ENCODE measurements at regions not wholly inside any gene's neighbourhood (a gene's known extent, or its start where the extent isn't known, plus 50 kb on each side); places are given as distances from the start of the nearest gene placed in this dataset.

DNA sequence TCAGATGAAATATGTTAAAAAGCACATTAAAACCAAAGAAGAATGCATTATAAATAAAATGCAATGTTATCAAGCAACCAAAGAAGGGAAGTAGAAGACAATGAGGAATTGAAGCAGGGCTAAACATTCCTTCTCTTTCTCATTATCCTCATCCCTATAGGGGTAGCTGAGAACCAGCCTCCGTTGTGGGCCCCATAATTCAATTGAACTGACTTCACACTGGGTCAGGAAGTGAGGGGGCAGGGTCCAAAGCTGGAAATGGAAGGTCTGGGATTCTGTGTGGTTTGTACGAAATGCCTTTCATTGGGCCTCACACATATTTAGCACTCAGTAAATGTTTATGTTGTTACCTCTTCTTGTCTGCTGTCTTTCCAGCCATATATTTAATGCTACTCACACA is 220.4 kb upstream of the CD180 start:
- Histone ChIP-seq H3K9me3 (ENCODE audit: low read length) (no peaks in the 10 kb centered on the region), H3K36me3 (ENCODE audit: insufficient read depth, low read length) (no peaks in the 10 kb centered on the region), H3K4me1 (ENCODE audit: insufficient read depth, low read length) (peaks cover 7% of the 10 kb centered on the region), H3K27me3 (ENCODE audit: insufficient read depth, low read length, poor library complexity, severe bottlenecking) (no peaks in the 10 kb centered on the region), H3K27ac (ENCODE audit: low read depth, low read length) (no peak overlapping the region), H3K4me3 (ENCODE audit: low read length) (no peak overlapping the region)
- H3K27ac Mint-ChIP-seq: no peak overlapping the region
- POLR2A ChIA-PET: no interaction called here
- H3K4me1 Mint-ChIP-seq: peaks cover 7 to 17% (median 10%) of the 10 kb centered on the region in 3 donors
- no peak for DNase-seq
- CTCF ChIA-PET: no interaction called here
- no peak overlapping the region for H3K4me3 Mint-ChIP-seq
- peaks cover 0 to 10% (median 3%) of the 10 kb centered on the region in 3 donors for H3K36me3 Mint-ChIP-seq
- H3K9me3 Mint-ChIP-seq: no peaks in the 10 kb centered on the region
- H3K27me3 Mint-ChIP-seq: no peaks in the 10 kb centered on the region

DNA sequence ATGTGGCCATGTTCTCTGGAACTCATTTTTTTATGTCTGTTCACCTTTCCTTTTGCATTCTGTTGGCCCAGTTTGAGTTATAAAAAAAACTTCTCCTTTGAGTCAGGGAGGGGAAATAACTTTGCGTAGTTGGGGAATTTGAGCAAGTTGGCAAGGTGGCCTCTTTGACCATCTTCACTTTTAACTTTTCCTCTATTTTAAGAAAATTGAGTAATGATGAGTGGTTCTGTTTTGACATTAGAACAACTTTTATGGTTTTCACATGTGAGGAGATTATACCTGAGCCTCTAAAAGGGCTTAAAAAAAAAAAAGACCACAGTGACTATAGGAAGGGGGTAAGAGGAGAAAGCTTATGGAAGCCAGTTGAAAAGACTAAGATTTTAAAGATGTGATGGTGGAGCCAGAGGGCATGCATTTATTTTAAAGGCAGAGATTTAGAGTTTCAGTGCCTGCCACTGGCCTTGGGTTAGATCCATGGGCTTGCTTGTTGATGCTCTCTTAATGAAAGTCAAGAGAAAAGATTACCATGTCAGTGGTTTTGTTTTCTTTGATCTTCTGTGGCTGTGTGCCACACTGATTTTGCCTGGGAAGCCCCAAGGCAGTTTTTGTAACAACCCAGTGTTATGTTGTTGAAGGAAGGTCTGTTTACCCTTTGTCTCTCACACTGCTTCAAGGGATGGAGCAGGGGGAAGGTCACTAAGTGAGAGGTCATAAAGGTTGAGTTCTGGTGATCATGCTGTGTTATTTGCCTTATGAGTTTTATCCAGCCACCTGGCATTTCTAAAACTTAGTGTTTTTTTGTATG is 219.7 kb upstream of the CD180 start:
- peaks cover 7 to 17% (median 10%) of the 10 kb centered on the region in 3 donors for H3K4me1 Mint-ChIP-seq
- Histone ChIP-seq H3K4me1 (ENCODE audit: insufficient read depth, low read length) (peaks cover 7% of the 10 kb centered on the region), H3K9me3 (ENCODE audit: low read length) (no peaks in the 10 kb centered on the region), H3K36me3 (ENCODE audit: insufficient read depth, low read length) (no peaks in the 10 kb centered on the region), H3K4me3 (ENCODE audit: low read length) (no peak overlapping the region), H3K27ac (ENCODE audit: low read depth, low read length) (no peak overlapping the region), H3K27me3 (ENCODE audit: insufficient read depth, low read length, poor library complexity, severe bottlenecking) (no peaks in the 10 kb centered on the region)
- DNase-seq: peak in 1 of 5 donors; percentile 24
- ChIA-PET CTCF (no interaction called here), POLR2A (interaction anchor here (0.6 kb wide), 1 partner anchor 229 kb away, joined by 3 read pairs; no protein-coding TSS in a partner anchor)
- H3K9me3 Mint-ChIP-seq: no peaks in the 10 kb centered on the region
- peaks cover 0 to 5% (median 3%) of the 10 kb centered on the region in 3 donors for H3K36me3 Mint-ChIP-seq
- H3K27me3 Mint-ChIP-seq: no peaks in the 10 kb centered on the region
- H3K4me3 Mint-ChIP-seq: no peak overlapping the region
- H3K27ac Mint-ChIP-seq: peak overlapping the region in 3 of 8 donors; percentile 8 to 43 (median 9)

DNA sequence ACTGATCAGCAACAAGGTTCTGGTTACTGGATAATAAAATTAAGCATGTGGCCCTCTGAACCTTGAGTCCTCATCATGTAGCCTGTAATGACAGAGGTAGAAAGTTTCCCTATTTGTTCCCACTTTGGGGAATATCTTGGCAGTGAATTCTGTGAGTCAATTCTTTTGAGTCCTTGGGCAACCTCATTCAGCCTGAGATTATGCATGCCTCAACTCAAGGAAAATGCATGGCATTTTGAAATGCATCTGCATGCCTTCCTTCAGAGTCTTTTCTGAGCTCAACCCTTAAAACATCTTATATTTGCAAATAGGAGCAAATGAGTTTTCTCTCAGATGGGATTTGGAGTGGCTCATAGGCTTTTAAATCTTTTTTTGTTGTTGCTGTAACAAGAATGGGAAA is 218.1 kb upstream of the CD180 start:
- Histone ChIP-seq H3K4me1 (ENCODE audit: insufficient read depth, low read length) (peaks cover 7% of the 10 kb centered on the region), H3K9me3 (ENCODE audit: low read length) (no peaks in the 10 kb centered on the region), H3K27ac (ENCODE audit: low read depth, low read length) (no peak overlapping the region), H3K4me3 (ENCODE audit: low read length) (no peak overlapping the region), H3K27me3 (ENCODE audit: insufficient read depth, low read length, poor library complexity, severe bottlenecking) (no peaks in the 10 kb centered on the region), H3K36me3 (ENCODE audit: insufficient read depth, low read length) (no peaks in the 10 kb centered on the region)
- CTCF ChIA-PET: no interaction called here
- Mint-ChIP-seq H3K4me3 (no peak overlapping the region), H3K36me3 (no peaks in the 10 kb centered on the region), H3K9me3 (no peaks in the 10 kb centered on the region), H3K4me1 (peaks cover 7 to 17% (median 10%) of the 10 kb centered on the region in 3 donors), H3K27me3 (peaks cover 0 to 4% of the 10 kb centered on the region in 2 donors), H3K27ac (no peak overlapping the region)
- POLR2A ChIA-PET: no interaction called here
- DNase-seq: no peak

DNA sequence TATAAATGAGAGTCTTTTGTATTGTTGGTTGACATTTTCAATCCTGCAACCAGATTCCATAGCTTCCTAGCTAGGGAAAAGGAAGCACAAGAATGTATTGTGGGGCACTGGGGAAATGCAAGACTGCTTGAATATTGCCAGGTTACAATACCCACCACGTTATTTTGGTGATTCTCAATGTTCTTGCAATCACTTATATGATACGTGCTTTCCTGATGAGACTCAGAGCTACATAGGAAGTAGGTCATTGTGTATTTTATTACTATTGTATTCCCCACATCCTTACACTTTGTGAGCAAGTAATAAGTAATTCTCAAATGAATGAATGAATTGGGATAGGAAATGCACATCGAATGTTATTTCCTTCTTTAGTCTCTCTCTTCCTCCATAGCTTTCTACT is 217.1 kb upstream of the CD180 start:
- DNase-seq: no peak
- H3K27ac Mint-ChIP-seq: no peak overlapping the region
- H3K36me3 ChIP-seq (ENCODE audit: insufficient read depth, low read length): no peaks in the 10 kb centered on the region
- no peaks in the 10 kb centered on the region for H3K9me3 Mint-ChIP-seq
- H3K27me3 ChIP-seq (ENCODE audit: insufficient read depth, low read length, poor library complexity, severe bottlenecking): no peaks in the 10 kb centered on the region
- CTCF ChIA-PET: no interaction called here
- no peak overlapping the region for H3K4me3 Mint-ChIP-seq
- POLR2A ChIA-PET: no interaction called here
- no peak overlapping the region for H3K4me3 ChIP-seq (ENCODE audit: low read length)
- no peaks in the 10 kb centered on the region for H3K9me3 ChIP-seq (ENCODE audit: low read length)
- peaks cover 7 to 17% (median 10%) of the 10 kb centered on the region in 3 donors for H3K4me1 Mint-ChIP-seq
- H3K27me3 Mint-ChIP-seq: peaks cover 3 to 10% of the 10 kb centered on the region in 2 donors
- no peaks in the 10 kb centered on the region for H3K36me3 Mint-ChIP-seq
- peaks cover 7% of the 10 kb centered on the region for H3K4me1 ChIP-seq (ENCODE audit: insufficient read depth, low read length)
- H3K27ac ChIP-seq (ENCODE audit: low read depth, low read length): no peak overlapping the region

DNA sequence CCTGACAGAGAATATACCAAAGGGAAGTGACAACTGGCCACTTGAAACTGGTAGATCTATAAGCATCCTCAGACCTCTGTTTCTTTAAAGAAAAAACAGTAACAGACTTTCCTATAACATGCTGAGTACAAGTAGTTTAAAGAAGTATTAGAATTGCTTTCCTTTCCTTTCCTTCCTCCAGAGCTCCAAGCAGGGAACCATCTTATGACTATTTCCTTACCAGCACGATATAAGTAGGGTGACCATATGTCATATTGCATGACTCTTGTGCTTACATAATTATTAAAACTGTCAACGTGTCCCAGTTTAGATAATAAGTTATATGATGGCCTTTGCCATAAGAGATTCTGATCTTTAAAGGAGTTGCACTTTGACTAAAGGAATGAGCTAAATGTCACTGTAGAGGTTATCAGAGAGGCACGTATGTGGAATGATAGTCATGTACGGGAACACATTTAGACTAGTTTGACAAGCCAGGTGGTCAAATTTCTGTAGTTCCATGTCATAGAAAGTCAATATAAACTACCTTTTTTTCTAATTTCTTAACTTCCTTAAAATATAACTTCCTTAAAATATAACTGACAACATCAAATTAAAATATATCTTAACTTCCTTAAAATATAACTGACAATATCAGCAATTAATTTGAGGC is 212.7 kb upstream of the CD180 start:
- Mint-ChIP-seq H3K36me3 (no peaks in the 10 kb centered on the region), H3K27ac (no peak overlapping the region), H3K4me3 (no peak overlapping the region), H3K27me3 (peaks cover 6 to 13% of the 10 kb centered on the region in 2 donors), H3K4me1 (no peaks in the 10 kb centered on the region), H3K9me3 (no peaks in the 10 kb centered on the region)
- Histone ChIP-seq H3K9me3 (ENCODE audit: low read length) (no peaks in the 10 kb centered on the region), H3K36me3 (ENCODE audit: insufficient read depth, low read length) (no peaks in the 10 kb centered on the region), H3K27ac (ENCODE audit: low read depth, low read length) (no peak overlapping the region), H3K4me3 (ENCODE audit: low read length) (no peak overlapping the region), H3K4me1 (ENCODE audit: insufficient read depth, low read length) (no peaks in the 10 kb centered on the region), H3K27me3 (ENCODE audit: insufficient read depth, low read length, poor library complexity, severe bottlenecking) (no peaks in the 10 kb centered on the region)
- no peak for DNase-seq
- ChIA-PET POLR2A (no interaction called here), CTCF (no interaction called here)

DNA sequence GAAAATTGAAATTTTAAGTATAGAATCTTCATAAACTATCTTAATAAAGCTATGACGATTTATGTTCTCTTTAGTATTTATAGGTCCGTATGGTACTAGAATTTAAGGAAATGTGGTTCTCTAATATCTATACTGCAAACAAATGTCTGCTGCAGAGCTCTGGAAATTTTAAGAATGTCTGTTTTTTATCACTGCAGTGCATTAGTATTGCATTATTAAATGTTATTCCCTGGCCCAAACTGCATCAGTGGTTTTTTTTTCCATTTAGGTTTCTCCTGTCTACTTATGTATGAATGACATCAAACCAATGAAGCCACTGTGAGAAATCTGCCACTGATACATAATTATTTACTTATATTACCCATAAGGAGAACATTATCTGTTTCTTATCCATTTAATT is 211.4 kb upstream of the CD180 start:
- ChIA-PET POLR2A (no interaction called here), CTCF (no interaction called here)
- no peak for DNase-seq
- H3K4me1 ChIP-seq (ENCODE audit: insufficient read depth, low read length): no peaks in the 10 kb centered on the region
- H3K27me3 ChIP-seq (ENCODE audit: insufficient read depth, low read length, poor library complexity, severe bottlenecking): no peaks in the 10 kb centered on the region
- no peak overlapping the region for H3K27ac ChIP-seq (ENCODE audit: low read depth, low read length)
- no peak overlapping the region for H3K4me3 ChIP-seq (ENCODE audit: low read length)
- Mint-ChIP-seq H3K4me1 (no peaks in the 10 kb centered on the region), H3K4me3 (no peak overlapping the region), H3K27me3 (peaks cover 8 to 16% of the 10 kb centered on the region in 2 donors), H3K27ac (no peak overlapping the region), H3K9me3 (no peaks in the 10 kb centered on the region), H3K36me3 (no peaks in the 10 kb centered on the region)
- no peaks in the 10 kb centered on the region for H3K36me3 ChIP-seq (ENCODE audit: insufficient read depth, low read length)
- no peaks in the 10 kb centered on the region for H3K9me3 ChIP-seq (ENCODE audit: low read length)

DNA sequence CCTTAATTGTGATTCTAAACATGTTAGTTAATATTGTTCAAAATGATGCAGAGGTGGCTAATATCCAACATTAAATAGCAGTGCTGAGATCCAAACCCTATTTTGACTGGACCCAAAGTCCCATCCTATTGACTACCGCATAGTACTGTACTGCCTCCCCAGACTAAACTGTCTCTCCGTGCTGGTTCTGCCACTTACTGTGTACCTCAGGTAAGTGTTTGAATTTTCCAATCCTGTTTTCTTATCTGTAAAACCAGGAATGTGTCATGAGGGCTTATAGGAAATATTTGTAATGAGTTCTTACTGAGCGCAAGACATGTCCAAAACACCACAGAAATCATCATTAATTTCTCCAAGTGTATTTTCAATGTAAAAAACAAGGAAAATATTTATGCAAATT is 209.2 kb upstream of the CD180 start:
- H3K27ac Mint-ChIP-seq: no peak overlapping the region
- H3K9me3 Mint-ChIP-seq: no peaks in the 10 kb centered on the region
- no peaks in the 10 kb centered on the region for H3K36me3 Mint-ChIP-seq
- ChIA-PET CTCF (no interaction called here), POLR2A (no interaction called here)
- DNase-seq: no peak
- Histone ChIP-seq H3K36me3 (ENCODE audit: insufficient read depth, low read length) (no peaks in the 10 kb centered on the region), H3K4me1 (ENCODE audit: insufficient read depth, low read length) (no peaks in the 10 kb centered on the region), H3K27me3 (ENCODE audit: insufficient read depth, low read length, poor library complexity, severe bottlenecking) (no peaks in the 10 kb centered on the region), H3K9me3 (ENCODE audit: low read length) (no peaks in the 10 kb centered on the region), H3K27ac (ENCODE audit: low read depth, low read length) (no peak overlapping the region), H3K4me3 (ENCODE audit: low read length) (no peak overlapping the region)
- peaks cover 8 to 16% of the 10 kb centered on the region in 2 donors for H3K27me3 Mint-ChIP-seq
- H3K4me1 Mint-ChIP-seq: no peaks in the 10 kb centered on the region
- H3K4me3 Mint-ChIP-seq: no peak overlapping the region

DNA sequence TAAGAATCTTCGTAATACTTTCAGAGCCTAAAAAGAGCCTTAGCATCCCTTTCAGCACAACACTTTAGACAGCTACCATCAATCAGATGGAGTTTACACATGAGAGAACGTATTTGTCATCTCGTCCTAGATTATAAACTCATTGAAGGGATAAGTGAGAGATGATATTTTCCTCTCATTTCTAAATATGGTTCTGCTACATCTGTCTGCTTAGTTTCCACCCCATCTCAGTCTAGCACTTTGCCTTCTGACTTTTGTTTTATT is 208.4 kb upstream of the CD180 start:
- no peak for DNase-seq
- Histone ChIP-seq H3K27me3 (ENCODE audit: insufficient read depth, low read length, poor library complexity, severe bottlenecking) (no peaks in the 10 kb centered on the region), H3K4me3 (ENCODE audit: low read length) (no peak overlapping the region), H3K27ac (ENCODE audit: low read depth, low read length) (no peak overlapping the region), H3K9me3 (ENCODE audit: low read length) (no peaks in the 10 kb centered on the region), H3K36me3 (ENCODE audit: insufficient read depth, low read length) (no peaks in the 10 kb centered on the region), H3K4me1 (ENCODE audit: insufficient read depth, low read length) (no peaks in the 10 kb centered on the region)
- H3K9me3 Mint-ChIP-seq: no peaks in the 10 kb centered on the region
- H3K27me3 Mint-ChIP-seq: peaks cover 8 to 13% of the 10 kb centered on the region in 2 donors
- H3K36me3 Mint-ChIP-seq: peaks cover 0 to 5% (median 0%) of the 10 kb centered on the region in 3 donors
- CTCF ChIA-PET: no interaction called here
- H3K4me1 Mint-ChIP-seq: no peaks in the 10 kb centered on the region
- H3K27ac Mint-ChIP-seq: peak overlapping the region in 1 of 8 donors; percentile 18
- no peak overlapping the region for H3K4me3 Mint-ChIP-seq
- POLR2A ChIA-PET: no interaction called here

All from CD8-positive, alpha-beta memory T cell (primary cell).